Osteocyte (in vitro differentiated cells): ENCODE measurements at regions not wholly inside any gene's neighbourhood (a gene's known extent, or its start where the extent isn't known, plus 50 kb on each side); places are given as distances from the start of the nearest gene placed in this dataset.
"Not testable (repeated sequence)": the region's sequence is repeated elsewhere in the genome, so short reads cannot be mapped to it uniquely, and the experiment has no call there.

ENCODE experiments used
- DNase-seq: peaks from one replicate; pipeline ENCODE4 v3.0.0; 2021; ENCODE audit warnings: mixed read lengths; ENCODE audit not compliant: unreplicated experiment; ENCODE audit errors: extremely low spot score
- H3K27ac Mint-ChIP-seq: one replicate; pipeline ENCODE4 v1.8.0; 2021; ENCODE audit warnings: mild to moderate bottlenecking, mixed read lengths; ENCODE audit not compliant: unreplicated experiment
- H3K27me3 Mint-ChIP-seq: one replicate; pipeline ENCODE4 v1.8.0; 2021; ENCODE audit warnings: mixed read lengths; ENCODE audit not compliant: unreplicated experiment
- H3K36me3 Mint-ChIP-seq: one replicate; pipeline ENCODE4 v1.8.0; 2021; ENCODE audit warnings: mixed read lengths; ENCODE audit not compliant: unreplicated experiment
- H3K4me1 Mint-ChIP-seq: one replicate; pipeline ENCODE4 v1.8.0; 2021; ENCODE audit warnings: mixed read lengths; ENCODE audit not compliant: unreplicated experiment
- H3K4me3 Mint-ChIP-seq: one replicate; pipeline ENCODE4 v1.8.0; 2021; ENCODE audit warnings: mild to moderate bottlenecking, moderate library complexity, mixed read lengths; ENCODE audit not compliant: unreplicated experiment
- H3K9me3 Mint-ChIP-seq: one replicate; pipeline ENCODE4 v1.8.0; 2021; ENCODE audit warnings: mixed read lengths; ENCODE audit not compliant: unreplicated experiment
- TF ChIP-seq, protein P1 (sequence below): fragments of 200-600 bp; sonication (generic); IDR thresholded peaks from 2 replicates; pipeline ENCODE4 v1.5.0; 2021; ENCODE audit warnings: antibody characterized with exemption, mild to moderate bottlenecking, moderate library complexity

DNA sequence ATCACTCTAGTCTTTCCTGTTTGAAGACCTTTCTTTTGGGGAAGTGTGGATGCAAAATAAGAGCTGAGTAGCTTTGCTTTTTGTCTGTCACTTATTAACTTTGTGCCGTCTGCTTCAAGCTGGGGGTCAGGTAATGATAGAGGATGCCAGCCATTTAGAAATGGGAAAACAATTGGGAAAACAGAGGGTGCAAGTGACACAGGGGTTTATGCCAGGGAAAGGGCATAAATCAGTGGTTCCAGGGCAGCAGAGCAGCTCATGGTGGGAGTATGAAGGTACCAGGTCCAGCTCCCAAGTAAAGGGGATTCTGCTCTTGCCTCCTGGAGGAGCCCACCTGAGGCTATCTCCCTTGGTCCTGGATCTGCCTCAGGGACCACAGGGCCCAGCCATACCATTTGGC lies 91.9 kb upstream of the GPR50 start:
- H3K4me3 Mint-ChIP-seq = no peak overlapping the region
- no peaks in the 10 kb centered on the region for H3K36me3 Mint-ChIP-seq
- H3K4me1 Mint-ChIP-seq = no peaks in the 10 kb centered on the region
- H3K27me3 Mint-ChIP-seq = peaks cover 7% of the 10 kb centered on the region
- H3K9me3 Mint-ChIP-seq = peaks cover 2% of the 10 kb centered on the region
- H3K27ac Mint-ChIP-seq = no peak overlapping the region
- TF ChIP-seq, protein P1, sequence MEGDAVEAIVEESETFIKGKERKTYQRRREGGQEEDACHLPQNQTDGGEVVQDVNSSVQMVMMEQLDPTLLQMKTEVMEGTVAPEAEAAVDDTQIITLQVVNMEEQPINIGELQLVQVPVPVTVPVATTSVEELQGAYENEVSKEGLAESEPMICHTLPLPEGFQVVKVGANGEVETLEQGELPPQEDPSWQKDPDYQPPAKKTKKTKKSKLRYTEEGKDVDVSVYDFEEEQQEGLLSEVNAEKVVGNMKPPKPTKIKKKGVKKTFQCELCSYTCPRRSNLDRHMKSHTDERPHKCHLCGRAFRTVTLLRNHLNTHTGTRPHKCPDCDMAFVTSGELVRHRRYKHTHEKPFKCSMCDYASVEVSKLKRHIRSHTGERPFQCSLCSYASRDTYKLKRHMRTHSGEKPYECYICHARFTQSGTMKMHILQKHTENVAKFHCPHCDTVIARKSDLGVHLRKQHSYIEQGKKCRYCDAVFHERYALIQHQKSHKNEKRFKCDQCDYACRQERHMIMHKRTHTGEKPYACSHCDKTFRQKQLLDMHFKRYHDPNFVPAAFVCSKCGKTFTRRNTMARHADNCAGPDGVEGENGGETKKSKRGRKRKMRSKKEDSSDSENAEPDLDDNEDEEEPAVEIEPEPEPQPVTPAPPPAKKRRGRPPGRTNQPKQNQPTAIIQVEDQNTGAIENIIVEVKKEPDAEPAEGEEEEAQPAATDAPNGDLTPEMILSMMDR = no peak
- DNase-seq = peak; percentile 32

DNA sequence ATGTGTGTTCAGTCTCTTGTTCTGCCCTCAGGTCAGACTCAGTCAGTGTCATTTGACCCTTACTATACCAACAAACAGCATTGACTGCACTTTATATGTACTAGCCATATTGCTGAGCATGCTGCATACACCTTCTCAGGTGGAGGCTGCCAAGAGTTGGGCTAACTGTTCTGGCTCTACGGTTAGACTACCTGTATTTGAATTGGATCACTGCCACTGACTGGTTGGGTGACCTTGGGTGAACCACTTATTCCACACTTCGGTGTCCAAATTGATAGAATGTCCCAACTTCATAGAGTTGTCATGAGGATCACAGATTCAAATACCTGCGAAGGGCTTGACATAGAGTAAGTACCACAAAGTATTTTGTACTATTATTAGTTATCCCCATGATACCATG lies 91.2 kb upstream of the GPR50 start:
- no peaks in the 10 kb centered on the region for H3K36me3 Mint-ChIP-seq
- peak; percentile 46 for DNase-seq
- H3K27ac Mint-ChIP-seq = no peak overlapping the region
- no peaks in the 10 kb centered on the region for H3K4me1 Mint-ChIP-seq
- peaks cover 7% of the 10 kb centered on the region for H3K27me3 Mint-ChIP-seq
- no peaks in the 10 kb centered on the region for H3K9me3 Mint-ChIP-seq
- TF ChIP-seq, protein P1 = no peak
- H3K4me3 Mint-ChIP-seq = no peak overlapping the region

DNA sequence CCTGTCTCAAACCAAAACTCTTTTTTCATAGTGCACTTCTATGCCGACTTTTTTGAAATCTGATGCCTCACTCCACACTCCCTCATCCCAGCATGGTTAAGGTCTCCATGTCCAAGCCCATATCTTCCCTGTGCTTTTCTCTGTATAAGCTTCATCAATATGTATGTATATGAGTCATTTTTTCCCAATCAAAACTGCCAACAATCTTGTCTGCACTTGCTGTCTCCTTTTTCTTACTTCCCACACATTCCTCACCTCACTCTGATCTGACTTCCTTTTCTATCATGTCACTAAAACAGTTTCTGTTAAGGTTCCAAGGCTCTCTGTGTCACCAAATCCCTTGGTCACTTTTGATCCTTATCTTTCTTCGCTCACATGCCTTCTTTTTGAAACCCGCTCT lies 88.2 kb upstream of the GPR50 start:
- Mint-ChIP-seq H3K9me3 (no peaks in the 10 kb centered on the region), H3K4me1 (no peaks in the 10 kb centered on the region), H3K4me3 (no peak overlapping the region), H3K36me3 (no peaks in the 10 kb centered on the region), H3K27me3 (peaks cover 7% of the 10 kb centered on the region), H3K27ac (no peak overlapping the region)
- TF ChIP-seq, protein P1 = no peak
- no peak for DNase-seq

DNA sequence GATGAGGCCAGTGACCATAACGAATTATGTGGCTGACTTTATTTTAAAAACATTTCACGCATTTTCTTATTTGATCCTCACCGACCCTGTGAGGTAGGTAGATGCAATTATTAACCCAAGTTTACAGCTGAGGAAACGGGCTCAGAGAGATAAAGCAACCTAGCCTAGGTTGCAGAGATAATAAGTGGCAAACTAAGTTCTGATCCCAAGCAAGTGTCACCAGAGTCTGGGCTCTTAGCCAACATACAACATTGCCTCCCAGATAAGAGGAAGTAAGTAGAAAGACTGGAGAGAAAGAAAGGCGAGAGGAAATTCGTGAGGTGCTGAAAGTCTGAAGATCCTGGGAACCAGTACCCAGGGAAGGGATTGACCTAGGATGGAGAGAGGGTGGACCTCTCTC lies 77.4 kb upstream of the GPR50 start:
- TF ChIP-seq, protein P1 = no peak
- DNase-seq = no peak
- Mint-ChIP-seq H3K27ac (no peak overlapping the region), H3K36me3 (no peaks in the 10 kb centered on the region), H3K9me3 (peaks cover 5% of the 10 kb centered on the region), H3K27me3 (peaks cover 3% of the 10 kb centered on the region), H3K4me3 (no peak overlapping the region), H3K4me1 (no peaks in the 10 kb centered on the region)

DNA sequence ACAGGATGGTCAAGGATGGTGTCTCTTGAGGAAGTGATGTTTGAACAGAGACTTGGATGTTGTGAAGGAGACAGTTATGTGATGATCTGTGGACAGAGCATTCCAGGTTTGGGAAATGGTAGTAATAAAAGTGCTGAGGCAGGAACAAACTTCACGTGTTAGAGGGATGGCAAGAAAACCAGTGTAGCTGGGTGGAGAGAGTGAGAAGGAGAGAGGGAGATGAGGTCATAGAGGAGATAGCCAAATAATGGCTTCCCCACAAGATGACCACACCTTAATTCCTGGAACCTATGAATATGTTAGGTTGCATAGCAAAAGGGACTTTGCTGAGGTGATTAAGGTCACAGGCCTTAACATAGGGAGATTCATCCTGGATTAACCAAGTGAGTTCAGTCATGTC lies 75.6 kb upstream of the GPR50 start:
- no peaks in the 10 kb centered on the region for H3K36me3 Mint-ChIP-seq
- TF ChIP-seq, protein P1 = no peak
- no peaks in the 10 kb centered on the region for H3K4me1 Mint-ChIP-seq
- H3K9me3 Mint-ChIP-seq = peaks cover 4% of the 10 kb centered on the region
- no peaks in the 10 kb centered on the region for H3K27me3 Mint-ChIP-seq
- no peak overlapping the region for H3K27ac Mint-ChIP-seq
- no peak overlapping the region for H3K4me3 Mint-ChIP-seq
- DNase-seq = no peak

DNA sequence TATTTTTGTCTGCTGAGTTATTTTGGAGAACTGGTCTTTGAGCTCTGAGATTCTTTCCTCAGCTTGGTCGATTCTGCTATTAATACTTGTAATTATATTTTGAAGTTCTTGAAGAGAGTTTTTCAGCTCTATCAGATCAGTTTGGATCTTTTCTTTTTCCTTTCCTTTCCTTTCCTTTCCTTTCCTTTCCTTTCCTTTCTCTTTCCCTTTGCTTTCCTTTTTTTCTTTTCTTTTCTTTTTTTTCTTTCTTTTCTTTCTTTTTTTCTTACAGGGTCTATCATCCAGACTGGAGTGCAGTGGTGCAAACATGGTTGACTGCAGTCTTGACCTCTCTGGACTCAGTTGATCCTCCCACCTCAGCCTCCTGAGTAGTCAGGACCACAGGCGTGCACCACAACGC lies 63.2 kb upstream of the GPR50 start:
- DNase-seq, H3K4me3 Mint-ChIP-seq, H3K36me3 Mint-ChIP-seq, H3K9me3 Mint-ChIP-seq, H3K4me1 Mint-ChIP-seq, H3K27me3 Mint-ChIP-seq, H3K27ac Mint-ChIP-seq: not testable (repeated sequence)
